ENCODE measurements at regions not wholly inside any gene's neighbourhood (a gene's known extent, or its start where the extent isn't known, plus 50 kb on each side); places are given as distances from the start of the nearest gene placed in this dataset.
A peak's percentile ranks its signal among the peaks of the same experiment; 100 is the strongest.

DNA sequence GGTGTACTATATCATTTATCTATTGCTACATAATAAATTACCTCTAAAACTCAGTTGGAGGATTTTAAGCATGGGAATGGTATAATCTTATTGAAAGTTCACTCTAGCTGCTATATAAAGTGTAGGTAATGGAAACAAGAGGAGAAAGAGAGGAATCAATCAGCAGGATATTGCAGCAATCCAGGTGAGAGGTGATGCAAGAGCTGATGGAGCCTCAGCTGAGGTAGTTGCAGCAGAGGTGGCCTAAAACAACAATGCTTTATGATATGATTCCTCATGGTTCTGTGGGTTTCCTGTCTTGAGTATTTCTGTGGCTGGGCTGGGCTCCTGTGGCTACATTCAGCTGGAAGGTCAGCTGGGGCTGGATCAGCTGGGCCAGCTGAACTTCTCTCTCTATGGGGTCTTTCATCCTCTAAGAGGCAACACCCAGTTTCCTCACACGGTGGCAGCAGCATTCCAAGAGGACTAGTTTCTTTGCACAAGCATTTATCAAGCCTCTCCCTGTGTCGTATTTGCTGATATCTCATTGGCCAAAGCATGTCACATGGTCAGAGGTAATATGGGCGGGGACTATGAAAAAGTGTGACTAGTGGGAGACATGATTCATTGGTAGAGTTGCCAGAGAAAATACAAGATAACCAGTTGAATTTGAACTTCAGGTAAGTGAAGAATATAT is 135.4 kb upstream of the LARGE1 start:
- Histone ChIP-seq H3K27me3 (replicated peaks; ENCODE audit: insufficient read depth, low read depth, low read length, poor library complexity) (no peaks in the 10 kb centered on the region), H3K9me3 (ENCODE audit: low read depth, low read length, poor library complexity, severe bottlenecking) (peaks cover 26% of the 10 kb centered on the region), H3K36me3 (ENCODE audit: insufficient read depth, low read length, poor library complexity, severe bottlenecking) (no peaks in the 10 kb centered on the region), H3K27ac (ENCODE audit: low read depth, low read length, poor library complexity, severe bottlenecking) (no peak overlapping the region), H3K4me3 (ENCODE audit: low read depth, low read length, poor library complexity, severe bottlenecking) (no peak overlapping the region), H3K4me1 (ENCODE audit: insufficient read depth, low read length, poor library complexity, severe bottlenecking) (no peaks in the 10 kb centered on the region)
- ChIA-PET POLR2A (ENCODE audit: low non-redundant PET) (interaction anchor here (0.7 kb wide), 1 partner anchor 356 kb away, joined by 3 read pairs; no protein-coding TSS in a partner anchor), CTCF (no interaction called here)
- DNase-seq (ENCODE audit: low spot score) = peak; percentile 0
- intact Hi-C loops (cut with micrococcal nuclease; ENCODE audit: unreplicated experiment) = no loop called here
- TF ChIP-seq, protein P1, sequence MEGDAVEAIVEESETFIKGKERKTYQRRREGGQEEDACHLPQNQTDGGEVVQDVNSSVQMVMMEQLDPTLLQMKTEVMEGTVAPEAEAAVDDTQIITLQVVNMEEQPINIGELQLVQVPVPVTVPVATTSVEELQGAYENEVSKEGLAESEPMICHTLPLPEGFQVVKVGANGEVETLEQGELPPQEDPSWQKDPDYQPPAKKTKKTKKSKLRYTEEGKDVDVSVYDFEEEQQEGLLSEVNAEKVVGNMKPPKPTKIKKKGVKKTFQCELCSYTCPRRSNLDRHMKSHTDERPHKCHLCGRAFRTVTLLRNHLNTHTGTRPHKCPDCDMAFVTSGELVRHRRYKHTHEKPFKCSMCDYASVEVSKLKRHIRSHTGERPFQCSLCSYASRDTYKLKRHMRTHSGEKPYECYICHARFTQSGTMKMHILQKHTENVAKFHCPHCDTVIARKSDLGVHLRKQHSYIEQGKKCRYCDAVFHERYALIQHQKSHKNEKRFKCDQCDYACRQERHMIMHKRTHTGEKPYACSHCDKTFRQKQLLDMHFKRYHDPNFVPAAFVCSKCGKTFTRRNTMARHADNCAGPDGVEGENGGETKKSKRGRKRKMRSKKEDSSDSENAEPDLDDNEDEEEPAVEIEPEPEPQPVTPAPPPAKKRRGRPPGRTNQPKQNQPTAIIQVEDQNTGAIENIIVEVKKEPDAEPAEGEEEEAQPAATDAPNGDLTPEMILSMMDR (conservative IDR thresholded peaks at IDR 0.05; ENCODE audit: low read depth, low read length) = no peak
- TF ChIP-seq EZH2 (IDR thresholded peaks at IDR 0.05; ENCODE audit: borderline replicate concordance, low read depth, low read length, poor library complexity, severe bottlenecking) = no peak
- BruUV-seq (replicated peaks) = no TSS peak

DNA sequence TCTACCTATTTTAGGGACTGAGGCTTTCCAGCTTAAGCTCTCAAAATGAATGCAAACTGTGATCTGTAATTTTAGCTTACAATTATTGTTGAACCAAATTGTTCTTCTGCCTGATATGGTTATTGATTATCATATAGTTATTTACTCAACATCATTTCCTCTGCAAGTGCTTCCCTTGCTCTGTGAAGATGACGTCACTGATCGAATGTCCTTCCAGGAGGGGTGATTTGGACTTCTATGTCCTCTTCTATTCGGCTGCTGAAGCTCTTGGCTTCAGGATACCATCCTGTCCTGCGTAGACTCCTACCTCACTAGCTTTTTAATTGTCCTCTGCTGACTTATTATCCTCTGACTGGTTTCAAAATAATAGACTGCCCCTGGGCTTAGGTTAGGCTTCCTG is 137.4 kb upstream of the LARGE1 start:
- POLR2A ChIA-PET (ENCODE audit: low non-redundant PET) = no interaction called here
- BruUV-seq (replicated peaks) = no TSS peak
- intact Hi-C loops (cut with micrococcal nuclease; ENCODE audit: unreplicated experiment) = no loop called here

DNA sequence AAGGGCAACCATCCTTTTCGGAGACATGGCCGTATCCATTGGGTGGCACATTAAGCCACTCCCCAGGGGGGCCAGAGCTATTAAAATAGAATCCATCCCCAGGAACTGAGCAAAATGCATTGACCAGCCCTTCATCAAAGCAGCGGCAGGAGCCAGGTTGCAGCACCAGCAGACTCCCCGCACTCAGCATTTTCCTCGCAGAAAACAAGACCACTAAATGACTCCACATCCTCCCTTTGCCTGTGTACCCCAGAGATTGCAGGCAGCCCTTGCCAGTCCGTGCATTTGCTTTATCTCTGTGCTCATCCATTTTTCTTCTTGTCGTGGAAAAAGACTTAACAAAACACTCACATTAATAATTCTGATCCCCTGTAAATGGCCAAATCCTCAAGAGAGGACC is 144.4 kb upstream of the LARGE1 start:
- intact Hi-C loops (cut with micrococcal nuclease; ENCODE audit: unreplicated experiment) = no loop called here
- TF ChIP-seq EZH2 (IDR thresholded peaks at IDR 0.05; ENCODE audit: borderline replicate concordance, low read depth, low read length, poor library complexity, severe bottlenecking) = no peak
- TF ChIP-seq, protein P1 (conservative IDR thresholded peaks at IDR 0.05; ENCODE audit: low read depth, low read length) = no peak
- DNase-seq (ENCODE audit: low spot score) = no peak
- Histone ChIP-seq H3K36me3 (ENCODE audit: insufficient read depth, low read length, poor library complexity, severe bottlenecking) (no peaks in the 10 kb centered on the region), H3K4me3 (ENCODE audit: low read depth, low read length, poor library complexity, severe bottlenecking) (no peak overlapping the region), H3K27ac (ENCODE audit: low read depth, low read length, poor library complexity, severe bottlenecking) (no peak overlapping the region), H3K27me3 (replicated peaks; ENCODE audit: insufficient read depth, low read depth, low read length, poor library complexity) (no peaks in the 10 kb centered on the region), H3K9me3 (ENCODE audit: low read depth, low read length, poor library complexity, severe bottlenecking) (peaks cover 38% of the 10 kb centered on the region), H3K4me1 (ENCODE audit: insufficient read depth, low read length, poor library complexity, severe bottlenecking) (no peaks in the 10 kb centered on the region)
- POLR2A ChIA-PET (ENCODE audit: low non-redundant PET) = no interaction called here
- BruUV-seq (replicated peaks) = no TSS peak
- CTCF ChIA-PET = no interaction called here

More for the DNA sequence above, 137.4 kb upstream of the LARGE1 start:
- H3K9me3 ChIP-seq (ENCODE audit: low read depth, low read length, poor library complexity, severe bottlenecking) = peaks cover 35% of the 10 kb centered on the region
- TF ChIP-seq, protein P1 (conservative IDR thresholded peaks at IDR 0.05; ENCODE audit: low read depth, low read length) = no peak
- TF ChIP-seq EZH2 (IDR thresholded peaks at IDR 0.05; ENCODE audit: borderline replicate concordance, low read depth, low read length, poor library complexity, severe bottlenecking) = no peak
- no peaks in the 10 kb centered on the region for H3K27me3 ChIP-seq (replicated peaks; ENCODE audit: insufficient read depth, low read depth, low read length, poor library complexity)
- H3K4me3 ChIP-seq (ENCODE audit: low read depth, low read length, poor library complexity, severe bottlenecking) = no peak overlapping the region
- no peaks in the 10 kb centered on the region for H3K4me1 ChIP-seq (ENCODE audit: insufficient read depth, low read length, poor library complexity, severe bottlenecking)
- H3K36me3 ChIP-seq (ENCODE audit: insufficient read depth, low read length, poor library complexity, severe bottlenecking) = no peaks in the 10 kb centered on the region
- CTCF ChIA-PET = no interaction called here
- H3K27ac ChIP-seq (ENCODE audit: low read depth, low read length, poor library complexity, severe bottlenecking) = no peak overlapping the region
- DNase-seq (ENCODE audit: low spot score) = no peak

Measured in A673 (cell line).